ENCODE measurements at regions not wholly inside any gene's neighbourhood (a gene's known extent, or its start where the extent isn't known, plus 50 kb on each side); places are given as distances from the start of the nearest gene placed in this dataset.
"Not testable (repeated sequence)": the region's sequence is repeated elsewhere in the genome, so short reads cannot be mapped to it uniquely, and the experiment has no call there.

- no peak for DNase-seq (ENCODE audit: low read depth)
- TF ChIP-seq, protein P1, sequence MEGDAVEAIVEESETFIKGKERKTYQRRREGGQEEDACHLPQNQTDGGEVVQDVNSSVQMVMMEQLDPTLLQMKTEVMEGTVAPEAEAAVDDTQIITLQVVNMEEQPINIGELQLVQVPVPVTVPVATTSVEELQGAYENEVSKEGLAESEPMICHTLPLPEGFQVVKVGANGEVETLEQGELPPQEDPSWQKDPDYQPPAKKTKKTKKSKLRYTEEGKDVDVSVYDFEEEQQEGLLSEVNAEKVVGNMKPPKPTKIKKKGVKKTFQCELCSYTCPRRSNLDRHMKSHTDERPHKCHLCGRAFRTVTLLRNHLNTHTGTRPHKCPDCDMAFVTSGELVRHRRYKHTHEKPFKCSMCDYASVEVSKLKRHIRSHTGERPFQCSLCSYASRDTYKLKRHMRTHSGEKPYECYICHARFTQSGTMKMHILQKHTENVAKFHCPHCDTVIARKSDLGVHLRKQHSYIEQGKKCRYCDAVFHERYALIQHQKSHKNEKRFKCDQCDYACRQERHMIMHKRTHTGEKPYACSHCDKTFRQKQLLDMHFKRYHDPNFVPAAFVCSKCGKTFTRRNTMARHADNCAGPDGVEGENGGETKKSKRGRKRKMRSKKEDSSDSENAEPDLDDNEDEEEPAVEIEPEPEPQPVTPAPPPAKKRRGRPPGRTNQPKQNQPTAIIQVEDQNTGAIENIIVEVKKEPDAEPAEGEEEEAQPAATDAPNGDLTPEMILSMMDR (IDR thresholded peaks at IDR 0.05; ENCODE audit: insufficient read depth, low read depth, low read length, missing control alignments) = no peak
- H3K4me3 ChIP-seq (ENCODE audit: low read length) = no peak overlapping the region
Measured at GRCh38 chr3:162701211-162701610, 1204.6 kb downstream of the OTOL1 start.

DNA sequence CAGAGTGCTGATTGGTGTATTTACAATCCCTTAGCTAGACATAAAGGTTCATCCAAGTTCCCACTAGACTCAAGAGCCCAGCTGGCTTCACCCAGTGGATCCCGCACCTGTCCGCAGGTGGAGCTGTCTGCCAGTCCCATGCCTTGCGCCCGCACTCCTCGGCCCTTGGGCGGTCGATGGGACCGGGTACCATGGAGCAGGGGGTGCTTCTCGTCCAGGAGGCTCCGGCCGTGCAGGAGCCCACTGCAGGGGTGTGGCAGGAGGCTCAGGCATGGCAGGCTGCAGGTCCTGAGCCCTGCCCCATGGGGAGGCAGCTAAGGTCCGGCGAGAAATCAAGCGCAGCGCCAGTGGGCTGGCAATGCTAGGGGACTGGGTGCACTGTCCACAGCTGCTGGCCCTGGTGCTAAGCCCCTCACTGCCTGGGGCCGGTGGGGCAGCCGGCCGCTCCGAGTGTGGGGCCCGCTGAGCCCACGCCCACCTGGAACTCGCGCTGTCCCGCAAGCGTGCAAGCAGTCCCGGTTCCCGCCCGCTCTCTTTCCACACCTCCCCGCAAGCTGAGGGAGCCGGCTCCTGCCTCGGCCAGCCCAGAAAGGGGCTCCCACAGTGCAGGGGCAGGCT is 1206.3 kb downstream of the OTOL1 start:
- DNase-seq (ENCODE audit: low read depth) = no peak
- TF ChIP-seq, protein P1 (IDR thresholded peaks at IDR 0.05; ENCODE audit: insufficient read depth, low read depth, low read length, missing control alignments) = no peak
- no peak overlapping the region for H3K4me3 ChIP-seq (ENCODE audit: low read length)

DNA sequence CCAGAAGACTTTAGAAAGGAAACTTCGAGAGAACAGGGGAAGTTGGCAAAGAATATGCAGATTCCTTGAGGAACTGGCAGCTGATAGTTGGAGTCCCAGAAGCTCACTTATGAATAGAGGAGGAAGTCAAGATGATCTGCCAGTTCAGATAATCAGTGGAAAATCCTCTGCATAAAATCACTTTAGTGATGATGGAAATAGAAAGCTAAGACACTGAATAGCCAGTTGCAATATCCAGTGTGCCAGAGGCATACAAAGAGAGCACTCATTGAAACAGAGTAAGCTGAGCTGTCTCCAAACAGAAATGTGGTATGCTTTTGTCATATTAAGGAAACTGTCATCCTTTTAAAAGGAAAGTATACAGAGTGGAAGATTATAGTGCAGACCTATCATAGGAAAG is 1207.6 kb downstream of the OTOL1 start:
- H3K4me3 ChIP-seq (ENCODE audit: low read length) = no peak overlapping the region
- TF ChIP-seq, protein P1 (IDR thresholded peaks at IDR 0.05; ENCODE audit: insufficient read depth, low read depth, low read length, missing control alignments) = no peak
- DNase-seq (ENCODE audit: low read depth) = no peak

- no peak for DNase-seq (ENCODE audit: low read depth)
- no peak overlapping the region for H3K4me3 ChIP-seq (ENCODE audit: low read length)
- TF ChIP-seq, protein P1 (IDR thresholded peaks at IDR 0.05; ENCODE audit: insufficient read depth, low read depth, low read length, missing control alignments) = no peak
Measured at GRCh38 chr3:162704799-162705385, 1208.3 kb downstream of the OTOL1 start.

- DNase-seq (ENCODE audit: low read depth); H3K4me3 ChIP-seq (ENCODE audit: low read length): not testable (repeated sequence)
Measured at GRCh38 chr3:162708394-162708793, 1211.8 kb downstream of the OTOL1 start.

DNA sequence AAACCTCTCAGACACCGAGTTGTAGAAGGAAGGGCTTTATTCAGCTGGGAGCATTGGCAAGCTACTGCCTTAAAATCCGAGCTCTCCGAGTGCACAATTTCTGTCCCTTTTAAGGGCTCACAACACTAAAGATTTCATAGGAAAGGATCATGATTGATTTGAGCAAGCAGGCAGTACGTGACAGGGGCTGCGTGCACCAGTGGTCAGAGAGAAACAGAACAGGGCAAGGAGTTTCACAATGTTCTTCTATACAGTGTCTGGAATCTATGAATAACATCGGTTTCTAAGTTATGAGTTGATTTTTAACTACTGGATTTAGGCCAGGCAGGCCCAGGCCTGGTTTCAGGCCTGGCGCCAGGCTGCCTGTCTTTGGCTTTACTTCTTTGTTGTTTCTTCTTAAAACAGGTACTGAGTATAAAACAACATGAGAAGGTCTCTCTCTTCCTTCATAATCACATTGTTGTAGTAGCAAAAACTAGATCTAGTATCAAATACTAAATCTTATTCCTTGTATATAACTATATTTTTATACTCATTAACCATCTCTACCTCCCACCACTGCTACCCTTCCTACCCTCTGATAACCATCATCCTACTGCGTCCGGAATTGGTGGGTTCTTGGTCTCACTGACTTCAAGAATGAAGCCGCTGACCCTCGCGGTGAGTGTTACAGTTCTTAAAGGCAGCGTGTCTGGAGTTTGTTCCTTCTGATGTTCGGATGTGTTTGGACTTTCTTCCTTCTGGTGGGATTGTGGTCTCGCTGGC is 1212.5 kb downstream of the OTOL1 start:
- not testable (repeated sequence) for H3K4me3 ChIP-seq (ENCODE audit: low read length)
- DNase-seq (ENCODE audit: low read depth) = peak; percentile 35

- H3K4me3 ChIP-seq (ENCODE audit: low read length) = no peak overlapping the region
- no peak for DNase-seq (ENCODE audit: low read depth)
- TF ChIP-seq, protein P1 (IDR thresholded peaks at IDR 0.05; ENCODE audit: insufficient read depth, low read depth, low read length, missing control alignments) = no peak
Measured at GRCh38 chr3:162710332-162711112, 1213.9 kb downstream of the OTOL1 start.

DNA sequence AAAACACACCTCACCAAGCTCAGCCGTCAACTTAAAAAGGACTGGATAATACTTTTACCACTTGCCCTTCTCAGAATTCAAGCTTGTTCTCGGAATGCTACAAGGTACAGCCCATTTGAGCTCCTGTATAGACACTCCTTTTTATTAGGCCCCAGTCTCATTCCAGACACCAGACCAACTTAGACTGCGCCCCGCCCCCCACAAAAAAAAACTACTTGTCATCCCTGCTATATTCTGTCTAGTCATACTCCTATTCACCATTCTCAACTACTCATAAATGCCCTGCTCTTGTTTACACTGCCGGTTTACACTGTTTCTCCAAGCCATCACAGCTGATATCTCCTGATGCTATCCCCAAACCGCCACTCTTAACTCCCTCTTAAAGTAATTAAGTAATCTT is 1220.5 kb downstream of the OTOL1 start:
- not testable (repeated sequence) for DNase-seq (ENCODE audit: low read depth); H3K4me3 ChIP-seq (ENCODE audit: low read length)

Data from epithelial cell of esophagus (primary cell).